Keratinocyte (primary cell): ENCODE measurements at regions not wholly inside any gene's neighbourhood (a gene's known extent, or its start where the extent isn't known, plus 50 kb on each side); places are given as distances from the start of the nearest gene placed in this dataset.

Experiments
- DNase-seq: peaks from one replicate; pipeline ENCODE4 v3.0.0-alpha.2; 2011; ENCODE audit warnings: low read depth, missing footprints, low spot score
- FAIRE-seq: peaks from 2 replicates; lab custom pipeline; 2011; peaks lifted over from hg19 to GRCh38; lab: Jason Lieb, UNC
- H2AFZ ChIP-seq: 2 replicates; pipeline ENCODE4 v1.6.0; 2012; ENCODE audit warnings: low read length, control low read depth, inconsistent platforms; ENCODE audit not compliant: control insufficient read depth
- H3K27ac ChIP-seq: 2 replicates; pipeline ENCODE4 v1.5.1; 2011; ENCODE audit warnings: low read length; ENCODE audit not compliant: control insufficient read depth, insufficient read depth
- H3K27me3 ChIP-seq: 3 replicates; pipeline ENCODE4 v1.6.0; 2011; ENCODE audit warnings: low read length; ENCODE audit not compliant: control insufficient read depth, insufficient read depth; ENCODE audit errors: extremely low read depth
- H3K36me3 ChIP-seq, 2 experiments: 2 replicates in 1 of 2; 3 replicates in 1 of 2; pipeline ENCODE4 v1.5.1; 2011; ENCODE audit warnings: low read length in 2 of 2, mild to moderate bottlenecking in 1 of 2; ENCODE audit not compliant: control insufficient read depth in 2 of 2, insufficient read depth in 2 of 2; ENCODE audit errors: extremely low read depth in 1 of 2
- H3K4me1 ChIP-seq: 3 replicates; pipeline ENCODE4 v1.5.1; 2011; ENCODE audit warnings: low read length; ENCODE audit not compliant: control insufficient read depth, insufficient read depth; ENCODE audit errors: extremely low read depth
- H3K4me2 ChIP-seq: 3 replicates; pipeline ENCODE4 v1.6.0; 2011; ENCODE audit warnings: low read depth, low read length; ENCODE audit not compliant: control insufficient read depth, insufficient read depth; ENCODE audit errors: extremely low read depth
- H3K4me3 ChIP-seq, 3 experiments: fragments of 200-600 bp in 1 of 3; sonication (generic) in 1 of 3; 2 replicates in 2 of 3; 3 replicates in 1 of 3; pipeline ENCODE4 v1.5.1; 2011 to 2016; ENCODE audit warnings: low read length in 3 of 3, mild to moderate bottlenecking in 3 of 3, control low read depth in 2 of 3, inconsistent platforms in 1 of 3, low read depth in 1 of 3, mixed read lengths in 1 of 3, mixed run types in 1 of 3, moderate library complexity in 1 of 3; ENCODE audit not compliant: control insufficient read depth in 2 of 3, insufficient read depth in 2 of 3; ENCODE audit errors: extremely low read depth in 1 of 3
- H3K79me2 ChIP-seq: 2 replicates; pipeline ENCODE4 v1.6.0; 2012; ENCODE audit warnings: low read length; ENCODE audit not compliant: control insufficient read depth, insufficient read depth
- H3K9ac ChIP-seq: 3 replicates; pipeline ENCODE4 v1.6.0; 2011; ENCODE audit warnings: low read length; ENCODE audit not compliant: control insufficient read depth, insufficient read depth; ENCODE audit errors: extremely low read depth
- H3K9me1 ChIP-seq: 3 replicates; pipeline ENCODE4 v1.6.0; 2011; ENCODE audit warnings: low read length; ENCODE audit not compliant: control insufficient read depth, insufficient read depth; ENCODE audit errors: extremely low read depth
- H3K9me3 ChIP-seq: 2 replicates; pipeline ENCODE4 v1.5.1; 2012; ENCODE audit warnings: low read depth, low read length; ENCODE audit not compliant: control insufficient read depth
- H4K20me1 ChIP-seq: 3 replicates; pipeline ENCODE4 v1.6.0; 2011; ENCODE audit warnings: low read length; ENCODE audit not compliant: control insufficient read depth, insufficient read depth; ENCODE audit errors: extremely low read depth
- EZH2 ChIP-seq: IDR thresholded peaks from one replicate; pipeline ENCODE4 v1.6.1; 2012; ENCODE audit warnings: inconsistent platforms, mild to moderate bottlenecking, low read length, moderate library complexity
- dilution Hi-C: fragments of 300-500 bp; cut with MboI; formaldehyde crosslinking; loops from one replicate; pipeline ENCODE4 v1.7.0; 2020; ENCODE audit warnings: low sequenced_read_pairs; ENCODE audit not compliant: extremely low pct_ligation_motif_present
- TF ChIP-seq, protein P1 (sequence below), 3 experiments: IDR thresholded peaks in 1 of 3; conservative IDR thresholded peaks in 1 of 3; optimal IDR thresholded peaks in 1 of 3; 2 replicates in 2 of 3; 3 replicates in 1 of 3; pipeline versions ENCODE3 to v1.5.1; 2011; ENCODE audit warnings: low read length in 3 of 3, mild to moderate bottlenecking in 3 of 3, moderate library complexity in 2 of 3, control low read depth in 1 of 3, inconsistent platforms in 1 of 3; ENCODE audit not compliant: insufficient read depth in 2 of 3; ENCODE audit errors: extremely low read depth in 1 of 3

DNA sequence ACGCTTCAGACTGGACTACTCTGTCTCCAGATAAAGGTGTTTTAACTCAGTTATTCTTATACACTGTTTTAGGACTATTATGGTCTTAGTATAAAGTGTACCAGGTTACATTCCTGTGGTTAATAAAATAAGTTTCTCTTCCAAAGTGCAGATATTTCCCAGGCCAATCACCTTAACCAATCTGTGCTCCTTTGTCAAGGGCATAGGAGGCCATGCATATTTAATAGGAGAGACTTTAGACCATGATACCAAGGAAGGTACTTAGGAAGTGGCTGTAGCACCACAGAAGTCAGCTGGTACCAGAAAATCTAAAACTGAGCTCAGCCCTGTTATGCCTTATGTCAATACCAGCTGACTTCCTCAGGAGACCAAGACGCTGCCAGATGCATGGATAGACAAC lies 226.5 kb upstream of the TMEM72 start:
- Histone ChIP-seq H3K9ac (no peak overlapping the region), H3K36me3 (no peaks in the 10 kb centered on the region), H3K9me3 (peaks cover 3% of the 10 kb centered on the region), H2AFZ (no peak overlapping the region), H4K20me1 (no peaks in the 10 kb centered on the region), H3K27me3 (no peaks in the 10 kb centered on the region), H3K27ac (no peak overlapping the region), H3K4me2 (no peak overlapping the region), H3K9me1 (no peaks in the 10 kb centered on the region), H3K79me2 (no peaks in the 10 kb centered on the region), H3K4me3 (no peak overlapping the region), H3K4me1 (no peaks in the 10 kb centered on the region)
- no peak for DNase-seq
- TF ChIP-seq, protein P1, sequence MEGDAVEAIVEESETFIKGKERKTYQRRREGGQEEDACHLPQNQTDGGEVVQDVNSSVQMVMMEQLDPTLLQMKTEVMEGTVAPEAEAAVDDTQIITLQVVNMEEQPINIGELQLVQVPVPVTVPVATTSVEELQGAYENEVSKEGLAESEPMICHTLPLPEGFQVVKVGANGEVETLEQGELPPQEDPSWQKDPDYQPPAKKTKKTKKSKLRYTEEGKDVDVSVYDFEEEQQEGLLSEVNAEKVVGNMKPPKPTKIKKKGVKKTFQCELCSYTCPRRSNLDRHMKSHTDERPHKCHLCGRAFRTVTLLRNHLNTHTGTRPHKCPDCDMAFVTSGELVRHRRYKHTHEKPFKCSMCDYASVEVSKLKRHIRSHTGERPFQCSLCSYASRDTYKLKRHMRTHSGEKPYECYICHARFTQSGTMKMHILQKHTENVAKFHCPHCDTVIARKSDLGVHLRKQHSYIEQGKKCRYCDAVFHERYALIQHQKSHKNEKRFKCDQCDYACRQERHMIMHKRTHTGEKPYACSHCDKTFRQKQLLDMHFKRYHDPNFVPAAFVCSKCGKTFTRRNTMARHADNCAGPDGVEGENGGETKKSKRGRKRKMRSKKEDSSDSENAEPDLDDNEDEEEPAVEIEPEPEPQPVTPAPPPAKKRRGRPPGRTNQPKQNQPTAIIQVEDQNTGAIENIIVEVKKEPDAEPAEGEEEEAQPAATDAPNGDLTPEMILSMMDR (optimal IDR thresholded peaks at IDR 0.05 in 1 of 3, IDR thresholded peaks at IDR 0.05 in 1 of 3, conservative IDR thresholded peaks at IDR 0.05 in 1 of 3; ENCODE audit: extremely low read depth in 1 of 3, insufficient read depth in 2 of 3, low read length in 3 of 3), result no peak
- TF ChIP-seq EZH2, result no peak
- no peak for FAIRE-seq
- dilution Hi-C loops, result no loop called here

DNA sequence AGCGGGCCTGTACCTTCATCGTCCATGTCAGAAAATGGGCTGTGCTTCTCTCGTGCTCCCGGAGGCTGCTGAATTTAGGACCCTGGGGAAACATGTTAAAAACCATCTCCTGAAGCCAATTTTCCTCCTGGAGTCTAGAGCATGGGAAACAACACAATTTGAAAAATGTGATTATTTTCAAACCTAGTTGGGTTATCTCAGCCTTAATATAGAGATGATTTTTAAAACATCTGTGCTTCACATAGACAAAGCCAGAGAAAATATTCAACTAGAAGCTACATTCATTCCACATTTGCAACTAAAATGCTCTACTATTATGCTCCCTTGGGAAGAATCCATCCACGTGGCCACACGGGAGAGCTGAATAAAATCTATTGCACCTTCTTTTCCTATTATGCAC lies 225.9 kb upstream of the TMEM72 start:
- DNase-seq (no peak), FAIRE-seq (no peak)
- no peak overlapping the region for H3K4me3 ChIP-seq
- no peaks in the 10 kb centered on the region for H3K79me2 ChIP-seq
- no peaks in the 10 kb centered on the region for H3K27me3 ChIP-seq
- H3K9me3 ChIP-seq, result peaks cover 3% of the 10 kb centered on the region
- H3K9ac ChIP-seq, result no peak overlapping the region
- dilution Hi-C loops, result no loop called here
- no peaks in the 10 kb centered on the region for H3K4me1 ChIP-seq
- no peak overlapping the region for H3K27ac ChIP-seq
- no peaks in the 10 kb centered on the region for H3K36me3 ChIP-seq
- H4K20me1 ChIP-seq, result no peaks in the 10 kb centered on the region
- H3K4me2 ChIP-seq, result no peak overlapping the region
- H3K9me1 ChIP-seq, result no peaks in the 10 kb centered on the region
- TF ChIP-seq EZH2, result no peak
- TF ChIP-seq, protein P1 (optimal IDR thresholded peaks at IDR 0.05 in 1 of 3, IDR thresholded peaks at IDR 0.05 in 1 of 3, conservative IDR thresholded peaks at IDR 0.05 in 1 of 3; ENCODE audit: extremely low read depth in 1 of 3, insufficient read depth in 2 of 3, low read length in 3 of 3), result no peak
- no peak overlapping the region for H2AFZ ChIP-seq
